GM13976 (cell line): ENCODE measurements at regions not wholly inside any gene's neighbourhood (a gene's known extent, or its start where the extent isn't known, plus 50 kb on each side); places are given as distances from the start of the nearest gene placed in this dataset.

Source experiments
- DNase-seq: peaks from one replicate; pipeline ENCODE4 v3.0.0; 2012; ENCODE audit warnings: low spot score
- CTCF ChIP-seq: IDR thresholded peaks from 2 replicates; pipeline ENCODE4 v1.5.1; 2012; ENCODE audit warnings: borderline replicate concordance, mild to moderate bottlenecking; ENCODE audit not compliant: insufficient read depth; ENCODE audit errors: extremely low read depth, missing control alignments, control extremely low read depth
- in situ Hi-C: fragments of 300-500 bp; cut with MboI; formaldehyde crosslinking; loops from one replicate; pipeline ENCODE4 v1.12.0; 2022; ENCODE audit warnings: low sequenced_read_pairs, mixed read lengths, inconsistent platforms; ENCODE audit not compliant: unreplicated experiment

GRCh38 chr14:44791730-44792129, 170.0 kb downstream of the KLHL28 start:
- no peak for DNase-seq
- in situ Hi-C loops, result no loop called here
- no peak for TF ChIP-seq CTCF

GRCh38 chr14:44788612-44789011, 173.1 kb downstream of the KLHL28 start:
- TF ChIP-seq CTCF, result no peak
- in situ Hi-C loops, result no loop called here
- no peak for DNase-seq

DNA sequence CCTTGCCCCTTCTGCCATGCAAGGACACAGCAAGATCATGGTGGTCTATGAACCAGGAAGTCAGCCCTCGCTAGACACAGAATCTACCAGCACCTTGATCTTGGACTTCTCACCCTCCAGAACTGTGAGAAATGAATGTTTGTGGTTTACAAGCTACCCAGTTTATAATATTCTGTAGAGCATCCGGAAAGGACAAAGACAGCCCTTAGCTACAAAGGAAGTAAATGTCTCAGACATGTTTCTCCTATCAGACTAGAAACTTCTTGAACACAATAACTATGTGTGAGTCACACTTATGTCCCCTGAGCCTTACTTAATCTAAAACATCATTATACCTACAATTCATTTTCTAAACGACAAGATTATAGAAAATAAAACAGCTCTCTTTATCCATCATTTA, 176.7 kb downstream of the KLHL28 start:
- no peak for TF ChIP-seq CTCF

DNA sequence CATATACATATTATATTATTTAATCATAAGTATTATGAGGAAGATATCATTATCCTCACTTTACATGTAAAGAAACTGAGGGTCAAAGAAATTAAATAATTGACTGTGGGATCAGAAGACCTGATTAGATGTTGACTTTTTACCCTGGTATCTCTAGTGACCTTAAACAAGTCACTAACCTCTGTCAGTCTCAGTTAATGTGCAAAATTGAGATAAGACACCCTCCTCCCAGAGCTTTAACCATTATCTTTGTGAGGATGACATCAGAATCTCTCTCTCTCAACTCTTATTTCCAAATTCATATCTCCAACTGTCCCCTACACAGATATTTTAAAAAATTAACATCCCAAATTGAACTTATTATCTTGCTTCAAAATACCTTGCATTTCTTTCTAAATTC, 177.8 kb downstream of the KLHL28 start:
- no peak for TF ChIP-seq CTCF
- in situ Hi-C loops, result no loop called here
- DNase-seq, result no peak

More for the DNA sequence above, 176.7 kb downstream of the KLHL28 start:
- in situ Hi-C loops, result no loop called here
- DNase-seq, result no peak

GRCh38 chr14:44782775-44783238, 178.9 kb downstream of the KLHL28 start:
- no peak for TF ChIP-seq CTCF
- in situ Hi-C loops, result no loop called here
- DNase-seq, result no peak

DNA sequence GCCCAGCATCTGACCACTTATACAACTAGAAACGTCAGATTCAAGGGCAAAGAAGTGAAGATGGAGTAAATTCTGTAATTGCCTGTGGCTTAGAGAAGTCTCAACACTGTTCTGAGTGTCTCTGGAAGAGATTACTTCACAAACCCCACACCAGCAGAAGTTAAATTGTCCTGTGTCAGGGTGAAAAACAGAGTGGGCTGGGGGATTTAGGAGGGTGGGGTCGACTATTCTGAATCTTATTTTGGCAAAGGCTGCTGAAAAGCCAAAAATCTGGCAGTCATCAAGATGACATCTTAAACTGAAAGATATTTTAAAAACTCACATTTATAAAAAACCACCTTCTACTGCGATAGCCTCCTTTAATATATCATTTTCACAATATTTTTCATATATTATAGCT, 180.8 kb downstream of the KLHL28 start:
- no peak for TF ChIP-seq CTCF
- in situ Hi-C loops, result no loop called here
- DNase-seq, result no peak

GRCh38 chr14:44778604-44779003, 183.1 kb downstream of the KLHL28 start:
- no peak for DNase-seq
- no peak for TF ChIP-seq CTCF
- in situ Hi-C loops, result no loop called here
